ENCODE measurements at regions not wholly inside any gene's neighbourhood (a gene's known extent, or its start where the extent isn't known, plus 50 kb on each side); places are given as distances from the start of the nearest gene placed in this dataset.
A peak's percentile ranks its signal among the peaks of the same experiment; 100 is the strongest.

GRCh38 chr5:128591598-128592455, 53.8 kb upstream of the FBN2 start:
- no peak for DNase-seq (ENCODE audit: insufficient read length, low spot score)
- FAIRE-seq, result no peak

DNA sequence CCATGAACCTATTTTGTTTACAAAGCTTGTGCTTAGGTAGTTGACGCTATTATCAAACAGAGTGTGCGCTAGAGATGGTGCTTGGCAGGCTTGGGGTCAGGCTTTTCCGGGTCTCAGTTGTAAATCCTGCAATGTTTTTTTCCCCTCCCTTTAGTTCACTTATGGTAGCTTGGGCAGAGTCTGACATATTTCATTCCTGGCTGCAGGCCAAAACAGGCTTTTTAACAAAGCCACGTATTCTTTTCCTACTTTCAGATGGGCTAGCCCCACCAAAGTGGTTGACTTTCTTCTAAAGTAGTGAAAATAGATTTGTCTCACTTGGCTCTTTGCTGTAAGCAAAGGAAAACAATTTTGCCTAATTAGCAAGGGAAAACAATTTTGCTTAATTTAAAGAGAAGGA, 58.0 kb upstream of the FBN2 start:
- DNase-seq (ENCODE audit: insufficient read length, low spot score) (no peak), FAIRE-seq (no peak)

- FAIRE-seq (no peak), DNase-seq (ENCODE audit: insufficient read length, low spot score) (no peak)
Measured at GRCh38 chr5:128597156-128597555, 59.1 kb upstream of the FBN2 start.

DNA sequence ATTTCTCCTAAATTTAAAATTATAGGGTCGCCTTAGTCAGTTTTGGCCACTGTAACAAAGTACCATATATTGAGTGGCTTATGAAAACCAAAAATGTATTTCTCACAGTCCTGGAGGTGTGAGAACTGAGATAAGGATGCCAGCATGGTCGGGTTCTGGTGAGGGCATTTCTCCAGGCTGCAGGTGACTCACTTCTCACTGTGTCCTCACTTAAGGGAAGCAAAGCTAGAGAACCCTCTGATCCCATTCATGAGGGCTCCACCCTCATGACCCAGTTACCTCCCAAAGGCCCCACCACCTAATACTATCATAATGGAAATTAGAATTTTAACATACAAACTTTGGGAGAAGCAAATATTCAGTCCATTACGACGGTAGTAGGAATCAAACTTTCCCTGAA, 75.1 kb upstream of the FBN2 start:
- no peak for DNase-seq (ENCODE audit: insufficient read length, low spot score)

GRCh38 chr5:128613766-128614165, 75.7 kb upstream of the FBN2 start:
- no peak for FAIRE-seq
- no peak for DNase-seq (ENCODE audit: insufficient read length, low spot score)

More for the DNA sequence above, 75.1 kb upstream of the FBN2 start:
- no peak for FAIRE-seq

DNA sequence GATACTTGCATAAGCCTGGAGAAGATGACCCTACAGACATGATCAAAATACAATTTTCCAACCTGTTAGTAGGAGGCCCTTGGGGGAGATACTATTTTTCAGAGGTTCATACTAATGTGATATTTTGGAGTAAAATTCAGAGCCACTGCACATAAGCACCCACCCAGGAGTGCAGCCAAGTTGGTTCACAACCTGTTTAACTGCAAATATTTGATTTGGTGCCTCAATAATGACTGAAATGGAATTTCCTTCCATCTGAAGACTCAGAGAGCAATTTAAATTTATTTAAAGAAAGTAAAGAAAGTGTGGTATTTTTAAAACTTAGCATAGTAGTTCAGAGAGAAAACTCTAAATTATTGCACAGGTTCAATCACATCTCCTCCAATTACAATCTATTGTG, 77.5 kb upstream of the FBN2 start:
- DNase-seq (ENCODE audit: insufficient read length, low spot score) (no peak), FAIRE-seq (no peak)

GRCh38 chr5:128626536-128627090, 88.6 kb upstream of the FBN2 start:
- DNase-seq (ENCODE audit: insufficient read length, low spot score) (no peak), FAIRE-seq (no peak)

DNA sequence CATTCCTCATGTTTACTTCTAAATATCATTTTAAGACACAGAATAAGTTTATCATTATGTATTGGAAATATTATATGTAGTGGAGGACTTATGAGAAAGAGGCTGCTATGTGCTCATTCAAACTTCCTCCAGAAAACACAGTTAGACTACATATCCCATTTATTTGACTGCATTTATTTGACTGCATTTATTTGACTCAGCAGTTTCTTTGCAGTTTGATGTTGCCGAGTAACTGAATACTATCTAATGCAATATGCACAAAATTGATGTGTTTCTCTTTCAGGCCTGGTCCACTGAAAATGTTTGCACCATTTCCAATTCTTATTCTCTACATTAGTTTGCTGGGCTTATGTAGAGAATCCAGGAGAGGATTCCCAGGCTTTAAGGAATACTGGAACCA, 89.9 kb upstream of the FBN2 start:
- FAIRE-seq (no peak), DNase-seq (ENCODE audit: insufficient read length, low spot score) (no peak)

GRCh38 chr5:128629157-128629556, 91.1 kb upstream of the FBN2 start:
- FAIRE-seq (peak; percentile 4), DNase-seq (ENCODE audit: insufficient read length, low spot score) (no peak)

- no peak for DNase-seq (ENCODE audit: insufficient read length, low spot score)
- FAIRE-seq, result no peak
Measured at GRCh38 chr5:128630121-128630520, 92.1 kb upstream of the FBN2 start.

GRCh38 chr5:128631771-128632170, 93.7 kb upstream of the FBN2 start:
- DNase-seq (ENCODE audit: insufficient read length, low spot score) (no peak), FAIRE-seq (no peak)

GRCh38 chr5:128632264-128632663, 94.2 kb upstream of the FBN2 start:
- DNase-seq (ENCODE audit: insufficient read length, low spot score), result peak; percentile 6
- peak; percentile 52 for FAIRE-seq

GRCh38 chr5:128633901-128634300, 95.9 kb upstream of the FBN2 start:
- no peak for DNase-seq (ENCODE audit: insufficient read length, low spot score)
- FAIRE-seq, result no peak

- FAIRE-seq, result peak; percentile 9
- no peak for DNase-seq (ENCODE audit: insufficient read length, low spot score)
Measured at GRCh38 chr5:128635379-128635778, 97.3 kb upstream of the FBN2 start.

DNA sequence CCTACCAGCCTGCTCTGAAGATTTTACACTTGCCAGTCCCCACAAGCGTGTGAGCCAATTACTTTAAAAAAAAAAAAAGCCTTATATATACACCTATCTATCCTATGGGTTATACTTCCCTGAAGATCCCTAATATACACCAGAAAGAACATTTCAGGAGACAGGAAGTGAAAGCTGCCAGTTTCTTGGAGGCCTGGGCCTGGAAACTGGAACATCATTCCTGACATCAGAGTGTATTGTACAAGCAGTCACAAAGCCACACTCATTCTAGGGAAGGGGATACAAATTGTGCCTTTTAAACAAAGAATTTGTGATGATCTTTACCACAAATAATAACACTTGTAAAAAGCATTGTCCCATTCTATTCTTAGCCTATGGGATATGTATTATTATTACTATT, 98.3 kb upstream of the FBN2 start:
- no peak for FAIRE-seq
- DNase-seq (ENCODE audit: insufficient read length, low spot score), result no peak

- FAIRE-seq, result no peak
- DNase-seq (ENCODE audit: insufficient read length, low spot score), result no peak
Measured at GRCh38 chr5:128637031-128637430, 99.0 kb upstream of the FBN2 start.

DNA sequence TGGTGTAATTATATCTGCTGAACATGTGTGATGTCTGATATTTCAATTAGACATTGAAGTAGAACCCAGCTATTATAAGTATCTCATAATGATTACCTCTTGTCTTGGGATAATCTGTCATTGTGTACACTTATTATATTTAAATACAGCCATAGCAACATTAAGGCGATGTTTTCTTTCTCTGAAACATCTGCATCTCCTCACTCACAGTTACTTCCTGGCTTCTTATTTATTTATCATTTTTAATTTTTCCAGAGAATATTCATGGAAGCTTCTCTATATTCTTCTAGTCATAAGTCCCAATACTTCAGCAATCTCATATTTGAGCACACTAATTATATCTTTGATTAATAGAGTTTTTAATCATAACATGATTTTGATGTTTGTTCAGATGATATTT, 103.8 kb upstream of the FBN2 start:
- DNase-seq (ENCODE audit: insufficient read length, low spot score) (no peak), FAIRE-seq (no peak)

- DNase-seq (ENCODE audit: insufficient read length, low spot score) (peak; percentile 10), FAIRE-seq (peak; percentile 16)
Measured at GRCh38 chr5:128644863-128645262, 106.8 kb upstream of the FBN2 start.

DNA sequence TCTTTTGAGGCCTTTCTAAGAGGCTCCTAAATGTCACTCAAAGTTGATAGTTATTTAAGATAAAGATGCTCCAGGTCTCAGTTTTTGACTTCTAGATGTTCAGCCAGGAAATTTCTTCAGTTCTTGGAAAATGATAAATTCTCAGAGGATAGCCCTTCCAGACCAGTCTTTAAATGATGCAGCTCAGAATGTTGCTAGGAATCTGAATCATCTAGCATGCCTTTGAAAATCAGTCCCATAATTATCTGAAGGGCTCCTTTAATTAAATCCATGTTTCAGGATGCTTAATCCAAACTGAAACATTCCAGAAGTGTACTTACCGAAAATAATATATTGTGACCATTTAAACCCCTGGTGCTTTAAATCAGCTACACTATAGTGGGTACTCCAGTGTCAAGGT, 107.5 kb upstream of the FBN2 start:
- no peak for FAIRE-seq
- DNase-seq (ENCODE audit: insufficient read length, low spot score), result no peak

DNA sequence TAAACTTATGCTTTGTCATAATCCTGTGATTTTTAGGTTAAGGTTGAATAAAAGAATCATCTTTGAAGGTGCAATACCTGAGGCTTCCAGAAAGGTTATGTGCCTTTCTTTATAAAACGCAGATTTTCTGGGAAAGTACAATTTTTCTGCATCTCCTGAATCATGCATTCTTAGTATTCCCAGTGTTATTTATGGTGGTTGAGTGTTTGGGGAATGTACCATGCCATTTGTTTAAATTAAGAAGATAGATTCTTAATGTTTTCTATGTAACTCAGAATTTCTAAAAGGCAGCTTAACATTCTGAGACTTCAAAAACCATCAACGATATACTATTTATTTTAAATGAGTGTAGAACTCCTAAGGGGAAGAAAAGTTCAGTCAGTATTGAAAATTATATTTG, 108.1 kb upstream of the FBN2 start:
- DNase-seq (ENCODE audit: insufficient read length, low spot score) (no peak), FAIRE-seq (no peak)

GRCh38 chr5:128649192-128649591, 111.1 kb upstream of the FBN2 start:
- FAIRE-seq (no peak), DNase-seq (ENCODE audit: insufficient read length, low spot score) (no peak)

DNA sequence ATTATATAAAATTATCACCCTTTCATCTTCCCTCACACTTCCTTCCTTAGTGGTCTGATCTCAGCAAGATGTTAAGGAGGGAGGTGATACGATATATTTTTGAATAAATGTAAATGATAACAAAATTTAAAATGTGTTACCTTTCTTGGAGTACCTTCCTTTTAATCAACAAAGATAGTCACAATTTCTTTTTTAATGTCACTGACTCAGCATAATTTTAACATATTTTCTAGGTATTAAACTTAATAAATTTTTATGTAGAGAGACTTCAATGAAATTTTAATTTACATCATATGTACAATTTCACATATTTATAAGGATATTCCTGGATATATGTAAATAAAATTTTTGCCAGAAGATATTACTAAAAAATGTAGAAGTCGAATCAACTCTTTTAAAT, 125.0 kb upstream of the FBN2 start:
- FAIRE-seq, result no peak

More for the DNA sequence above, 125.0 kb upstream of the FBN2 start:
- DNase-seq (ENCODE audit: insufficient read length, low spot score), result no peak
